Thoracic aorta (tissue), 2 donors: ENCODE measurements at regions not wholly inside any gene's neighbourhood (a gene's known extent, or its start where the extent isn't known, plus 50 kb on each side); places are given as distances from the start of the nearest gene placed in this dataset.

ENCODE experiments used
- ATAC-seq: fragments of 150-250 bp; one replicate; pipeline ENCODE4 v1.8.0; 2017; ENCODE audit warnings: low read depth; ENCODE audit not compliant: insufficient number of reproducible peaks, low FRiP score
- DNase-seq: peaks from one replicate; pipeline ENCODE4 v3.0.0-alpha.2; 2020; ENCODE audit warnings: low spot score
- H3K27ac ChIP-seq, 2 donors: fragments of 200-600 bp; sonication (generic); 1 replicate in 1 of 2; 2 replicates in 1 of 2; pipeline ENCODE4 v1.5.1; 2016; ENCODE audit warnings: mild to moderate bottlenecking in 2 of 2, moderate library complexity in 2 of 2
- H3K27me3 ChIP-seq: fragments of 200-600 bp; sonication (generic); replicated peaks from 2 replicates; pipeline ENCODE4 v1.6.0; 2016; ENCODE audit warnings: mild to moderate bottlenecking; ENCODE audit not compliant: insufficient read depth
- H3K36me3 ChIP-seq: fragments of 200-600 bp; sonication (generic); one replicate; pipeline ENCODE4 v1.5.1; 2016
- H3K4me1 ChIP-seq, 2 donors: fragments of 200-600 bp; sonication (generic); 1 replicate in 1 of 2; 2 replicates in 1 of 2; pipeline versions ENCODE4 v1.5.1 to v1.6.0; 2016; ENCODE audit warnings: low read depth in 2 of 2, mild to moderate bottlenecking in 1 of 2; ENCODE audit not compliant: control insufficient read depth in 1 of 2
- H3K4me3 ChIP-seq: fragments of 200-600 bp; sonication (generic); 2 replicates; pipeline ENCODE4 v1.5.1; 2016; ENCODE audit warnings: mild to moderate bottlenecking
- H3K9me3 ChIP-seq: fragments of 200-600 bp; sonication (generic); 2 replicates; pipeline ENCODE4 v1.5.1; 2016
- TF ChIP-seq, protein P1 (sequence below): fragments of 200-600 bp; sonication (generic); IDR thresholded peaks from one replicate; pipeline ENCODE4 v1.5.1; 2019; ENCODE audit warnings: antibody characterized with exemption

DNA sequence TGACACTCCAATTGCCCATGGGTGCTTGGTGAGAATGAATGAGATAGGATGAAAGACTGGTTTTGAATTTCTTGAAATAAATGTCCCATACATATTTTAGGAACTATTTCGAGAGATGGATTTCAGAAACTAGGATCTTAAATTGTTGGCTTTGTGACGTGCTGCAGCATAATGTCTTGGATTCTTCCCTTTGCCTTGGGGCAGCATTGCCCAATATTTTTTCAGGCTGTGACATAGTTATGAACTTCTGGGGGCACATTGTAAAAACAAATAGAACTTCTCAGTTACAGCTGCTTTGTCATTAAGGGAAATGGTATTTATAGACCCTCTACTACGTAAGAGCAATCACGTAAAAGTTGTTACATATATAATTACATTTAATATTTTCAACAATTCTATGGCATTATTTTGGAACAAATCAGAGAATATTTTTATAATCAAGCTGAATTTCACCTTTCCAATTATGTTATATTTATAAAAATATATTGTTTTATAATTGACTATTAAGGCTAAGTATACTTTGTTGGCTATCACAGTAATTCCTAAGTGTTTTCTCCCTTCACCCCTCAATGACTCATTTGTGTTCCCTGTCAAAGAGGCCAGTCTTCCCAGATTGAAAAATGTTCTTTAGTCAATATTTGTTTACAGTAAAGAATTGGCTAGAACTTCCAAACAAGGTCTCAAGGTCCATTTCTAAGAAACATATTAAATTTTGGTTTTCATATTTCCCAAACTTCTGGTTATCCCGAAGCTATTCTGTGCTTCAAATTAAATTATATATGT lies 1388.3 kb upstream of the ACO1 start:
- ATAC-seq = no peak

DNA sequence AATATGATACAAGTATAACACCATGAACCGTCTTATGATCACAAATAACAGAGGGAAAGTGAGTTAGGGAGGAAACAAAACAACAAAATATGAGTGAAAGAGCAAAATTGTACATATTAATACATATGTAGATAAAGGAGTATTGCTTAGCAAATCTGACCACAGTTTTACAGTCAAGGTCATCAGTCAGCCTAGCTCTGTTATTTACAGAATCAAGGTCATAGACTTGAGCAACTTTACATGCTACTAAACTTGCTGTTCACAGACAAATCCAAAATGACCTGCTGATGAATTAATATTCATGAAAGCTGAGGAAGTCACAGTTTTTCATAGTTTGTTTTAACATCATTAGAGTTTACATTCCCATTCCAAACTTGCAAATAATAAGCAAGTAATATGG lies 1387.7 kb upstream of the ACO1 start:
- no peaks in the 10 kb centered on the region for H3K27me3 ChIP-seq

More for the DNA sequence above, 1388.3 kb upstream of the ACO1 start:
- TF ChIP-seq, protein P1, sequence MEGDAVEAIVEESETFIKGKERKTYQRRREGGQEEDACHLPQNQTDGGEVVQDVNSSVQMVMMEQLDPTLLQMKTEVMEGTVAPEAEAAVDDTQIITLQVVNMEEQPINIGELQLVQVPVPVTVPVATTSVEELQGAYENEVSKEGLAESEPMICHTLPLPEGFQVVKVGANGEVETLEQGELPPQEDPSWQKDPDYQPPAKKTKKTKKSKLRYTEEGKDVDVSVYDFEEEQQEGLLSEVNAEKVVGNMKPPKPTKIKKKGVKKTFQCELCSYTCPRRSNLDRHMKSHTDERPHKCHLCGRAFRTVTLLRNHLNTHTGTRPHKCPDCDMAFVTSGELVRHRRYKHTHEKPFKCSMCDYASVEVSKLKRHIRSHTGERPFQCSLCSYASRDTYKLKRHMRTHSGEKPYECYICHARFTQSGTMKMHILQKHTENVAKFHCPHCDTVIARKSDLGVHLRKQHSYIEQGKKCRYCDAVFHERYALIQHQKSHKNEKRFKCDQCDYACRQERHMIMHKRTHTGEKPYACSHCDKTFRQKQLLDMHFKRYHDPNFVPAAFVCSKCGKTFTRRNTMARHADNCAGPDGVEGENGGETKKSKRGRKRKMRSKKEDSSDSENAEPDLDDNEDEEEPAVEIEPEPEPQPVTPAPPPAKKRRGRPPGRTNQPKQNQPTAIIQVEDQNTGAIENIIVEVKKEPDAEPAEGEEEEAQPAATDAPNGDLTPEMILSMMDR = no peak
- Histone ChIP-seq H3K27ac (no peak overlapping the region), H3K27me3 (no peaks in the 10 kb centered on the region), H3K36me3 (no peaks in the 10 kb centered on the region), H3K4me1 (no peaks in the 10 kb centered on the region), H3K9me3 (no peaks in the 10 kb centered on the region), H3K4me3 (no peak overlapping the region)
- DNase-seq = no peak

DNA sequence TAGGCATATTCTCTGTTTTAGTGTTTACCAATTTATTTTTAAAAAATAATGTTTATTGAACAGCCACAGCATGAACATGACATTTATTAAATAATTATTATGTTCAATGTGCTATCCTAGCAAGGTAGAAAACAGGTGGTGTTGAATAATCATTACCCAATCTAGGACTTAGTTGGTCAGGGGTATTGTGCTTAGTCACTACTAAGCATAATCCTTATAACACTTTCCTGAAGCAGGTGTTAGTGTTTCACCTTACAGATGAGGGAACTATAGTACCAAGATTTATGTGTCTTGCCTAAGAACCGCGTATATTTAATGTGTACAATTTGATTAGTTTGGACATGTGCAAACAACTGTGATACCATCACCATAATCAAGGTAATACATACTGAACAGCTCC lies 1387.2 kb upstream of the ACO1 start:
- H3K4me1 ChIP-seq = no peaks in the 10 kb centered on the region
- TF ChIP-seq, protein P1 = no peak
- H3K27ac ChIP-seq = no peak overlapping the region
- H3K9me3 ChIP-seq = no peaks in the 10 kb centered on the region
- DNase-seq = no peak
- no peak overlapping the region for H3K4me3 ChIP-seq
- no peaks in the 10 kb centered on the region for H3K27me3 ChIP-seq
- no peaks in the 10 kb centered on the region for H3K36me3 ChIP-seq
- no peak for ATAC-seq

More for the DNA sequence above, 1387.7 kb upstream of the ACO1 start:
- Histone ChIP-seq H3K27ac (no peak overlapping the region), H3K4me3 (no peak overlapping the region), H3K36me3 (no peaks in the 10 kb centered on the region), H3K9me3 (no peaks in the 10 kb centered on the region), H3K4me1 (no peaks in the 10 kb centered on the region)
- ATAC-seq (no peak), DNase-seq (no peak)
- TF ChIP-seq, protein P1 = no peak

DNA sequence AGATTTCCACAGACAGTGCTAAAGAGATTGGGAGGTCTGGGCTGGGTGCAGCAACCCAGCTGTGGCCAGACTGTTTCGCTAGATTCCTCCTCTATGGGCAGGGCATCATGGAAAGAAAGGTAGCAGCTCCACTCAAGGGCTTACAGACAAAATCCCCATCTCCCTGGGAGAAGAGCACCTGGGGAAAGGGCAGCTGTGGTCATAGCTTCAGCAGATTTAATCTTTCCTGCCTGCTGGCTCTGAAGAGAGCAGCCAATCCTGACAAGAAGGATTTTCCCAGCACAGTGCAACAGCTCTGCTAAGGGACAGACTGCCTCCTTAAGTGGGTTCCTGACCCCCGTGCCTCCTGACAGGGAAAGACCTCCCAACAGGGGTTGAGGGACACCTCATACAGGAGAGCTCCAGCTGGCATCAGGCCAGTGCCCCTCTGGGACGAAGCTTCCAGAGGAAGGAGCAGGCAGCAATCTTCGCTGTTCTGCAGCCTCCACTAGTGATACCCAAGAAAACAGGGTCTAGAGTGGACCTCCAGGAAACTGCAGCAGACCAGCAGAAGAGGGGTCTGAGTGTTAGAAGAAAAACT lies 1379.3 kb upstream of the ACO1 start:
- TF ChIP-seq, protein P1 = no peak
- DNase-seq (no peak), ATAC-seq (no peak)
- Histone ChIP-seq H3K4me3 (no peak overlapping the region), H3K9me3 (no peaks in the 10 kb centered on the region), H3K4me1 (no peaks in the 10 kb centered on the region), H3K27me3 (no peaks in the 10 kb centered on the region), H3K36me3 (no peaks in the 10 kb centered on the region), H3K27ac (no peak overlapping the region)

DNA sequence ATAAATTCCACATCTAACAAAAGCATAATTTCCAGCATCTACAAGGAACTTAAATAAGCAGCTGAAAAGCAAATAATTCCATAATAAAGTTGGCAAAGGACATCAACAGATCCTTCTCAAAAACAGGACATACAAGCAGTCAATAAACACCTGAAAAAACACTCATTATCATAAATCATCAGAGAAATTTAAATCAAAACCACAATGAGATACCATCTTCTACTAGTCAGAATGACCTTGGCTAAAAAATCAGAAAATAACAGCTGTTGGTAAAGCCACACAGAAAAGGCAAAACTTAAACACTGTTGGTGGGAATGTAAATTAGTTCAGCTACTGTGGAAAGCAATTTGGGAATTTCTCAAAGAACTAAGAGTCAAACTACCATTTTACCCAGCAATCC lies 1371.1 kb upstream of the ACO1 start:
- Histone ChIP-seq H3K4me1 (no peaks in the 10 kb centered on the region), H3K27me3 (no peaks in the 10 kb centered on the region), H3K4me3 (no peak overlapping the region), H3K9me3 (no peaks in the 10 kb centered on the region), H3K27ac (no peak overlapping the region), H3K36me3 (no peaks in the 10 kb centered on the region)
- DNase-seq = no peak
- TF ChIP-seq, protein P1 = no peak
- no peak for ATAC-seq
